ENCODE measurements at regions not wholly inside any gene's neighbourhood (a gene's known extent, or its start where the extent isn't known, plus 50 kb on each side); places are given as distances from the start of the nearest gene placed in this dataset.

- no peak for TF ChIP-seq POLR2AphosphoS5 (IDR thresholded peaks at IDR 0.05; ENCODE audit: insufficient read depth, low read depth, low read length)
- no peak for TF ChIP-seq CTCF (IDR thresholded peaks at IDR 0.05; ENCODE audit: extremely low read depth in 1 of 2, insufficient read depth in 1 of 2, low read depth in 1 of 2, low read length in 2 of 2)
- TF ChIP-seq MAX (IDR thresholded peaks at IDR 0.05; ENCODE audit: insufficient read depth, insufficient read length) = no peak
- TF ChIP-seq MYC (IDR thresholded peaks at IDR 0.05; ENCODE audit: low read depth, low read length) = no peak
- H3K36me3 ChIP-seq (ENCODE audit: control insufficient read depth in 2 of 2, extremely low read depth in 1 of 2, insufficient read depth in 2 of 2, low read length in 2 of 2) = no peaks in the 10 kb centered on the region
- no TSS peak for BruUV-seq (replicated peaks)
- H3K27ac ChIP-seq (ENCODE audit: insufficient read depth, low read depth, low read length) = no peak overlapping the region
- H3K79me2 ChIP-seq (ENCODE audit: control insufficient read depth, insufficient read depth, low read length) = no peaks in the 10 kb centered on the region
- POLR2A ChIA-PET = no interaction called here
- H3K9ac ChIP-seq (replicated peaks; ENCODE audit: extremely low read depth, insufficient read depth, low read length) = no peak overlapping the region
- H2AFZ ChIP-seq (ENCODE audit: low read depth, low read length) = no peak overlapping the region
- dilution Hi-C loops (cut with MboI; ENCODE audit: extremely low pct_ligation_motif_present, low sequenced_read_pairs) (no loop called here), intact Hi-C loops (cut with micrococcal nuclease) (no loop called here)
- DNase-seq (ENCODE audit: low read depth, low spot score) (no peak), FAIRE-seq (no peak)
- no peaks in the 10 kb centered on the region for H3K9me3 ChIP-seq (replicated peaks; ENCODE audit: control insufficient read depth, insufficient read depth, low read length)
- CTCF ChIA-PET = interaction anchor here (1.5 kb wide), 1 partner anchor 42 kb away, joined by 5 read pairs; no protein-coding TSS in a partner anchor
- no peaks in the 10 kb centered on the region for H3K4me1 ChIP-seq (ENCODE audit: control insufficient read depth, extremely low read depth, insufficient read depth, low read length)
- H4K20me1 ChIP-seq (replicated peaks; ENCODE audit: control insufficient read depth, extremely low read depth, insufficient read depth, low read length) = no peaks in the 10 kb centered on the region
- H3K9me1 ChIP-seq (replicated peaks; ENCODE audit: control insufficient read depth, extremely low read depth, insufficient read depth, low read length) = no peaks in the 10 kb centered on the region
- no peak overlapping the region for H3K4me2 ChIP-seq (ENCODE audit: insufficient read depth, low read length)
- no peak overlapping the region for H3K4me3 ChIP-seq (replicated peaks in 1 of 3; ENCODE audit: insufficient read depth in 1 of 3, low read depth in 1 of 3, low read length in 3 of 3)
- peaks cover 0 to 7% of the 10 kb centered on the region in 2 experiments for H3K27me3 ChIP-seq (ENCODE audit: control insufficient read depth in 2 of 2, insufficient read depth in 2 of 2, low read length in 2 of 2)
Observed at GRCh38 chr5:42015681-42016080, 90.6 kb downstream of the FBXO4 start.

- dilution Hi-C loops (cut with MboI; ENCODE audit: extremely low pct_ligation_motif_present, low sequenced_read_pairs) (no loop called here), intact Hi-C loops (cut with micrococcal nuclease) (no loop called here)
- POLR2A ChIA-PET = no interaction called here
- no TSS peak for BruUV-seq (replicated peaks)
- peaks cover 0 to 3% of the 10 kb centered on the region in 2 experiments for H3K27me3 ChIP-seq (ENCODE audit: control insufficient read depth in 2 of 2, insufficient read depth in 2 of 2, low read length in 2 of 2)
- TF ChIP-seq POLR2AphosphoS5 (IDR thresholded peaks at IDR 0.05; ENCODE audit: insufficient read depth, low read depth, low read length) (no peak), MYC (IDR thresholded peaks at IDR 0.05; ENCODE audit: low read depth, low read length) (no peak), JUN (IDR thresholded peaks at IDR 0.05; ENCODE audit: borderline replicate concordance, insufficient read depth, insufficient read length, low read depth) (no peak), GATA2 (IDR thresholded peaks at IDR 0.05; ENCODE audit: insufficient read depth, insufficient read length, low read depth, low read length) (no peak), CTCF (IDR thresholded peaks at IDR 0.05; ENCODE audit: extremely low read depth in 1 of 2, insufficient read depth in 1 of 2, low read depth in 1 of 2, low read length in 2 of 2) (no peak), POLR2A (IDR thresholded peaks at IDR 0.05; ENCODE audit: low read depth, low read length) (no peak), FOS (IDR thresholded peaks at IDR 0.05; ENCODE audit: borderline replicate concordance, insufficient read depth, low read length) (no peak), EZH2 (IDR thresholded peaks at IDR 0.05; ENCODE audit: borderline replicate concordance, low read depth, low read length, severe bottlenecking) (no peak), MAX (IDR thresholded peaks at IDR 0.05; ENCODE audit: insufficient read depth, insufficient read length) (no peak)
- H3K4me1 ChIP-seq (ENCODE audit: control insufficient read depth, extremely low read depth, insufficient read depth, low read length) = no peaks in the 10 kb centered on the region
- H3K9ac ChIP-seq (replicated peaks; ENCODE audit: extremely low read depth, insufficient read depth, low read length) = no peak overlapping the region
- no peaks in the 10 kb centered on the region for H3K9me3 ChIP-seq (replicated peaks; ENCODE audit: control insufficient read depth, insufficient read depth, low read length)
- no peaks in the 10 kb centered on the region for H3K79me2 ChIP-seq (ENCODE audit: control insufficient read depth, insufficient read depth, low read length)
- no peaks in the 10 kb centered on the region for H3K36me3 ChIP-seq (ENCODE audit: control insufficient read depth in 2 of 2, extremely low read depth in 1 of 2, insufficient read depth in 2 of 2, low read length in 2 of 2)
- FAIRE-seq (no peak), DNase-seq (ENCODE audit: low read depth, low spot score) (no peak)
- no peak overlapping the region for H2AFZ ChIP-seq (ENCODE audit: low read depth, low read length)
- no peaks in the 10 kb centered on the region for H3K9me1 ChIP-seq (replicated peaks; ENCODE audit: control insufficient read depth, extremely low read depth, insufficient read depth, low read length)
- no peak overlapping the region for H3K27ac ChIP-seq (ENCODE audit: insufficient read depth, low read depth, low read length)
- CTCF ChIA-PET = interaction anchor here (1.3 kb wide), 1 partner anchor 36 kb away, joined by 4 read pairs; no protein-coding TSS in a partner anchor
- H3K4me3 ChIP-seq (replicated peaks in 1 of 3; ENCODE audit: insufficient read depth in 1 of 3, low read depth in 1 of 3, low read length in 3 of 3) = no peak overlapping the region
- no peaks in the 10 kb centered on the region for H4K20me1 ChIP-seq (replicated peaks; ENCODE audit: control insufficient read depth, extremely low read depth, insufficient read depth, low read length)
- H3K4me2 ChIP-seq (ENCODE audit: insufficient read depth, low read length) = no peak overlapping the region
Observed at GRCh38 chr5:42020788-42021530, 95.9 kb downstream of the FBXO4 start.

All from endothelial cell of umbilical vein (primary cell).